ENCODE measurements at regions not wholly inside any gene's neighbourhood (a gene's known extent, or its start where the extent isn't known, plus 50 kb on each side); places are given as distances from the start of the nearest gene placed in this dataset.

- intact Hi-C loops (cut with DNase I) = no loop called here
- DNase-seq (ENCODE audit: low spot score) = no peak
Observed at GRCh38 chr6:93086351-93086750, 333.0 kb downstream of the EPHA7 start.

DNA sequence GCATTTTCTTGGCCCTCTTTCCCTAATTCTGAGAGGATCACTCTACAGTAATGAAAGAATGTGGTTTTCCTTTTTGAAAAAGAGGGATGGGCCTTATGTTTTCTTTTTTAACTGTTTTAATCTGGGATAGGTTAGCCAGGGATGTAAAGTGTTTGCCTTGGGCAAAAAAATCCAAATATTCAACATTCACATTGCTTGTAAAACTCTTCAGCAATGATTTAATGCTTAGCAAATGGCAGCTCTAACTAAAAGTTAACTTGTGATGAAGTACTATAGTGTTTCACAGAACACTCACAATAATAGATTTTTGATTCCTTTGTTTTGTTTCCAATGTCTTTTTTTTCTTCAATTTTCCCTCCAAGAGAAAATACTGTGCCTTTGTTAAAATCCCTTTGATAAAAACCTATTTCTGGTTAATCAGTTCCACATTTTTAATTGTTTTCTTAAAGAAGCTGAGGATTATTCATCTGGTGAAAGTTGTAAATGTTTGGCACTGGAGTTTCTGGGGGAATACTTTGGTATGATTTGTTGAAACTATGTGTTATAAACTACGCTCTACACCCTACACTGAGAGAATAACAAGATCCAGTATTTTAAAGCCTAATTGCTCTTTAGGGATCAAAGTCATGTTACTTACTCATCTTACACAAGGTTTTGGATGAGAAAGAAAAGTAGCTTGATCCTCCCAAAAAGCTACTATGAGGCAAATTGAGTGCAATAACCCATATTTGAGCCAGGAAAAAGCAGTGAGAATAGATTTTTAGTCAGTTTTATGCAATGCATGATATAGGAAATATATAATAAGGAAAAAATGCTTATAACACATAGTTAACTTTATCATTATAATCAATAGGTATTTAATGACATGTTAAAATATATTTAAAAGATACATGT lies 335.8 kb downstream of the EPHA7 start:
- intact Hi-C loops (cut with DNase I) = no loop called here
- no peak for DNase-seq (ENCODE audit: low spot score)

- DNase-seq (ENCODE audit: low spot score) = no peak
- intact Hi-C loops (cut with DNase I) = no loop called here
Observed at GRCh38 chr6:93081901-93082300, 337.5 kb downstream of the EPHA7 start.

DNA sequence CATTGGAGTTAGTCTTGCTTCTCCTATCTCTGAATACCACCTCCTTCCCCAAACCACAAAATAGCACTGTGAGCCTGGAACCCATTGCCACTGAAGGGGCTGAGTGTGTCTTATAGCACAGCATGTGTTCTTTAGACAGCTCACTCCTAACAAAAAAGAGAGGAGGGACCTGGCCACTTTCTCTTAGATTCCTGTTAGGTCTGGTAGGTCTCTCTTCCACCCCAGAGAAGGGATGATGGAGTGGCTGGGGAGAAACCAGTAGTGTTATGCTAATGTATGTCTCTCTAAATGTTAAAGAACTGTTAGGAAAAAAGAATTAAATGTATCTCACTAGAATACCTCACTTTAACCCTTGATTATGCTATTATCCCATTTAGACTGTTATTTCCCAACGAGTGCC lies 340.3 kb downstream of the EPHA7 start:
- intact Hi-C loops (cut with DNase I) = no loop called here
- DNase-seq (ENCODE audit: low spot score) = no peak

DNA sequence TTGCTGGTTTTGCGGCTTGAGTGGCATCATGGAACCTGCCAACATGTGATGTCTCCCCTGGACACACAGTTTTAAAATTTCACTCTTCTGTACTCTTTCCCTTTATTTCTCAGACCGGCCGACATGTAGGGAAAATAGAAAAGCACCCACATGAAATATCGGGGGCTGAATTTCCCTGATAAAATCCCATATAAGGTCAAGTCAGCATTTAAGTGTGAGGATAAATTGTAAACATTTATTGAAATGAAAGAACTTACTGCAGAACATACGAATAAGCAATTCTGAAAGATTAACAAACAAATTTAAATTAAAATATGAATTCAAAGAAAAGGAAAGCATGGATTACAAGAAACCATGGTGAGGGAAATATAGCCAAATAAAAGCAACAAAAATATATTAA lies 345.5 kb downstream of the EPHA7 start:
- intact Hi-C loops (cut with DNase I) = no loop called here
- no peak for DNase-seq (ENCODE audit: low spot score)

DNA sequence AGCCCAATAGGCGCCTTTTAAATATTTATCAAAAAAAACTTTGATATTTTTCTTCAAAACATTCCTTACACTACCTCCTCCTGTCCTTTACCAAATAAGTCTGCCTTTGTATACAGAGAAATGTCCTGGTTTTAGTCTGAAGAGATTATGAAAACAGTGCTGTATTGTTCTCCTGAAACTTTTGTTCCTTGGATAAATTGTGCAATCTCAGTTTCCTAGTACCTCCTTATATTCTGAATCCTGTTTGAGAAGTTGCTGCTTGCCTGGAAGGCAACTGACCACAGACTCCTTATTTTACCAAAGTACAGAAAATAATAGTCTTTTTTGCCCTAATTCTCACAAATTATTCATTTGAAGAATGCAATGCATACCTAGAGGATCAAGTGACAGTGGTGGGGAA lies 349.5 kb downstream of the EPHA7 start:
- intact Hi-C loops (cut with DNase I) = no loop called here
- DNase-seq (ENCODE audit: low spot score) = no peak

DNA sequence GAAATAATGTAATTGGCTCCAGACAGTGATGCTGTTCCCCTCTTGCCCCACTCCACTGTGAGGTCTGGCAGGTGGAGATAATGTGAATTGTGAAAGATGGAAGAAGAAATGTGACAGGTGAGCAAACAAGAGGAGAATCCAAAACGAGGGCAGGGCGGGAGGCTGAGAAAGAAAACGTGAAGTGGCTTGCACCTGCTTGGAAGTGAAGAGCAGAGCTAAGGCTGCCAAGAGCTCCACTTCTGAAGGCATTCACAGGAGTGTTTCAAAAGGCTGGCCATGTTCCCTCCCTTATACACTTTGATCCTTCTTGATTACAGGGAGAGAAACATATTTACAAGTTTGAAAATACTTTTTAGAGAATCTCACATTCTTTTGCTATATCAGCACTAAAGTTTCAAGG lies 359.4 kb downstream of the EPHA7 start:
- intact Hi-C loops (cut with DNase I) = no loop called here

GRCh38 chr6:93057584-93057983 lies 361.8 kb downstream of the EPHA7 start:
- DNase-seq (ENCODE audit: low spot score) = no peak

More for the DNA sequence above, 359.4 kb downstream of the EPHA7 start:
- no peak for DNase-seq (ENCODE audit: low spot score)

DNA sequence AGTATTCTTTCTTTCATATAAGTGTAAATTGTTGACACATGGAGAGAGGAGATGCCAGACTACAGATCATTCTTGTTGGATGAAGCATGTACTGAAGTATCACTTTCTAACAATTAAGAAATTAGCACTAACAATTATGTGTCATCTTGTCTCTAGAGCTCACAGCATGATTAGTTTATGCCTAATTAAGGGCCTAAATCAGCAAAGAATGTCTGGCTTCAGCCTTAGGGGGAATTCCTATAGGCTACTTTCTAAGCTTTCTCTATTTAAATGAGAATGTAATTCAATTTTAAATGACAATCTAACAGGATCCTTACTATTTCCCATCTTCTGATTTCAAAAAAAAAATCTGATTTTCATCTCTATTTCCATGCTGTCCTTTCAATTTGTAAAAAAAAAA lies 371.0 kb downstream of the EPHA7 start:
- no peak for DNase-seq (ENCODE audit: low spot score)
- intact Hi-C loops (cut with DNase I) = no loop called here

More at GRCh38 chr6:93057584-93057983, 361.8 kb downstream of the EPHA7 start:
- intact Hi-C loops (cut with DNase I) = no loop called here

DNA sequence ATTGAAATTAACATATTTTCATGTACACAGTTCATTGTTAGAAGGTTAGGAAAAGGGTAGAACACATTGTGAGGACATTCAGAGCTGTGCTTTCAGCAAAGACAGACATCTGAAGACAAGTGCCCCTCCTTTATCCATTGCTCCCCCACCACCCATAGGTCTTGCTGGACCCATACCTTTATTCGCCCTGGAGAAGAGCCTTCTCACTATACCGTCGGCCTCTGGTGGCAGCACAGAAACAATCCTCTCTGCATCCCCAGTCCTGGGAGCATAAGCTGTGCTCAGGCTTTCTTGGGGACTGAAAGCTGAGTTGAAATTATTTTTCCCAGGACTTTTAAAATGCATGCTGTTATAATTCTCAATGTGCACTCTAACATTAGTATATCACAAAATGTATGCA lies 372.3 kb downstream of the EPHA7 start:
- no peak for DNase-seq (ENCODE audit: low spot score)
- intact Hi-C loops (cut with DNase I) = no loop called here

DNA sequence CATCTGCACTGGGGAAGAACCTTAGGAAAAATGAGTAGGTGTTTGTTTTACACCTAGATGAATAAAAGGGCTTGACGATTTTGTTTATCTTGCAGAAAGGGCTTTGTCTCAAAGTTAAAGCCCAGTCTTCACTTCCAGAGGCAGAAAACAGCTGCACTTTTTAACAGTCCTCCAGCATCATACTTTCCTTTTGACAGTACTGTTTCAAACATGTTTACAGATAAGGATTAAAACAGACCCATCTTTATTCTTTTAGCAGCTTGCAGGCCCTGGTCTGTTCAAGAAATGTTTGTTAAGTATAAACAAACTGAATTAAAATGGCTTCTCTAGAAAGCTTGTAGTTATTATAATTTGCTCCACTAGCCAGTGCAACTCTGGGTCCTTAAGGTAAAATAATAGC lies 374.2 kb downstream of the EPHA7 start:
- intact Hi-C loops (cut with DNase I) = no loop called here
- no peak for DNase-seq (ENCODE audit: low spot score)

GRCh38 chr6:93040375-93040774 lies 379.0 kb downstream of the EPHA7 start:
- DNase-seq (ENCODE audit: low spot score) = no peak
- intact Hi-C loops (cut with DNase I) = no loop called here

GRCh38 chr6:93036835-93037234 lies 382.5 kb downstream of the EPHA7 start:
- intact Hi-C loops (cut with DNase I) = loop anchor here (10.0 kb wide), 1 partner anchor 388 kb away; no protein-coding TSS in a partner anchor

DNA sequence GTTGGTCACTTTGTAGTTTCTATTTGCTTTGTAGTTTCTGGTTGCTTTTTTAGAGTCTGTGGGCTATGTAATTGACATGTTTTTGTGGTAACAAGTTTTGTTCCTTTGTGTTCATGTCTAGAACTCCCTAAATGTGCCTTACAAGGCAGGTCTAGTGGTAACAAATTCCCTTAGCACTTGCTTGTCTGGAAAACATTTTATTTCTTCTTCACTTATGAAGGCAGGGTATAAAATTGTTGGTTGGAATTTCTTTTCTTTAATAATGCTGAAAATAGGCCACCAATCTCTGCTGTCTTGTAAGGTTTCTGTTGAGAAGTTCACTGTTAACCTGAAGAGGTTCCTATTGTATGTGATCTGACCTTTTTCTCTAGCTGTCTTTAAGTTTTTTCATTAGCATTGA lies 383.6 kb downstream of the EPHA7 start:
- DNase-seq (ENCODE audit: low spot score) = no peak
- intact Hi-C loops (cut with DNase I) = loop anchor here (10.0 kb wide), 1 partner anchor 389 kb away; no protein-coding TSS in a partner anchor

More at GRCh38 chr6:93036835-93037234, 382.5 kb downstream of the EPHA7 start:
- DNase-seq (ENCODE audit: low spot score) = no peak

DNA sequence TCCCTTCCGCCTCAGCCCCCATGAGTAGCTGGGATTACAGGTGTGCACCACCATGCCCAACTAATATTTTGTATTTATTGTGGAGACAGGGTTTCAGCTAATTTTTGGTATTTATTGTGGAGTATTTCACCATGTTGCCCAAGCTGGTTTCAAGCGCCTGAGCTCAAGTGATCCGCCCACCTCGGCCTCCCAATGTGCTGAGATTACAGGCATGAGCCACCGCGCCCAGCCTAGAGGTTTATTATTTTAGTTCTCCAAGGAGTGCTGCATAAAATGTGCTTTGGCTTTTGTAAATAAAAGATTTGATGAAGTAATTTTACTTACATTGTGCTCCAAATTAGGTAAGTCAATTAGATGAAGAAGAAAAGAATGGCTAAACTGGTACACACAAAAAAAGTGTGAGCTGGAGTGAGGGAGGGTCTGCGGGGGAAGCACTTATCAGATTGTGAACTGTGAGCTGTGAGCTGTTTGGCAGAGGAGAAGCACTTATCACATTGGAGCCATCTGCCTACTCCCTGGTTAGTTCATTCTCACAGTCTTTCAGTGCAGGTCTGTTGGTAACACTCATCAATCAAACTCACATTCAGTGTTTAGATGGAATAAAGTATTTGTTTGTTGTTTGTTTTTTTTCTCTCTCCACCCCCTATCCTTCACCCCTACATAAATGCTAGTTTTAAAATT lies 398.0 kb downstream of the EPHA7 start:
- DNase-seq (ENCODE audit: low spot score) = no peak
- intact Hi-C loops (cut with DNase I) = no loop called here

DNA sequence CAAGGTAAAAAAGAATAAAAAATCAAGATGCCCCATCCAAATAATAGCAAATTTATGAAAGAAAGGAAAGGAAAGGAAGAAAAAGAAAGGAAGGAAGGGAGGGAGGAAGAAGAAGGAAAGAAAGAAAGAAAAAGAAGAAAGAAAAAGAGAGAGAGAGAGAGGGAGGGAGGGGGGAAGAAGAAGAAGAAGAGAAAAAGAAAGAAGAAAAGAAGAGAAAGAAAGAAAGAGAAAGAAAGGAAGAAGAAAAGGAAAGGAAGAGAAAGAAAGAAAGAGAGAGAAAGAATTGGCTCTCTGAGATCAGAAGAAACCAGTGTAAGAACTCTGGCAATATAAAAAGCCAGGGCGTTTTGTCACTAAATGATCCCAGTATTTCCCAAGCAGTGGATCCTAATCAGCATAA lies 401.7 kb downstream of the EPHA7 start:
- no peak for DNase-seq (ENCODE audit: low spot score)
- intact Hi-C loops (cut with DNase I) = no loop called here

- DNase-seq (ENCODE audit: low spot score) = no peak
Observed at GRCh38 chr6:93017213-93017612, 402.1 kb downstream of the EPHA7 start.

DNA sequence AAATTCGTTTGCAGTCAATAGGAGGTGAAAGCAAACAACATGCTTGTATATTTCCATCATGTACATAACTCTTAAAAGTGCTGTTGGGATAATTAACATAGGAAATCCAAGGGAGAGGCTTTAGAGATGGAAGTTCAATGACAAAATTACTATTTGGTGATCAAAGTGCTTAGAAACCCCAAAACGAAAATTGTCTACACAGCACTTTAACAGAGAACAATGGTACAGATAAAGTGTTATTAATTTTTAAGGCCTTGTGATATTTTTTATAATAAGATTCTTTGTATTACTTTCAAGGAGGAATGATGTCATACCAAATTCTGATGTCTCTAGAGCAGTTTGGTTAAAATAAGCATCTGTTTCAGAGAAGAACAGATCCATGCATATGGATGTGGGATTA lies 406.3 kb downstream of the EPHA7 start:
- no peak for DNase-seq (ENCODE audit: low spot score)
- intact Hi-C loops (cut with DNase I) = no loop called here

More at GRCh38 chr6:93017213-93017612, 402.1 kb downstream of the EPHA7 start:
- intact Hi-C loops (cut with DNase I) = no loop called here

DNA sequence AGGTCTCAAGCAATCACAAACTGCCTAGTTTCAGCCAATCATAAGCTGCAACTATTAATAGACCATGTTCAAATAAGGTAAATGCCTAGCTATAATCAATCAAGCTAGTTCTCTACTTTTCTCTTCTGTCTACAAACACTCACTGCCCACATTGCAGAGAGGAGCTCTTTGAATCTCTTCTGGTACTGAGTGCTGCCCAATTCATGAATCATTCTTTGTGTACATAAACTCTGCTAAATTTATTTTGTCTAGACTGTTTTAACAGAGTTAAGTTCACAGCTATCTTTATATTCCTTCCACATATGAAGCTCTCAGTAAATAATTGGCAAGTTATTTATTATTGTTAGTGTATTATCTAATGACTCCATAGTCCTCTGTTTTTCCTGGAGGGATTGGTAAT lies 411.0 kb downstream of the EPHA7 start:
- intact Hi-C loops (cut with DNase I) = no loop called here
- no peak for DNase-seq (ENCODE audit: low spot score)

- no peak for DNase-seq (ENCODE audit: low spot score)
- intact Hi-C loops (cut with DNase I) = no loop called here
Observed at GRCh38 chr6:92989656-92990055, 429.7 kb downstream of the EPHA7 start.

DNA sequence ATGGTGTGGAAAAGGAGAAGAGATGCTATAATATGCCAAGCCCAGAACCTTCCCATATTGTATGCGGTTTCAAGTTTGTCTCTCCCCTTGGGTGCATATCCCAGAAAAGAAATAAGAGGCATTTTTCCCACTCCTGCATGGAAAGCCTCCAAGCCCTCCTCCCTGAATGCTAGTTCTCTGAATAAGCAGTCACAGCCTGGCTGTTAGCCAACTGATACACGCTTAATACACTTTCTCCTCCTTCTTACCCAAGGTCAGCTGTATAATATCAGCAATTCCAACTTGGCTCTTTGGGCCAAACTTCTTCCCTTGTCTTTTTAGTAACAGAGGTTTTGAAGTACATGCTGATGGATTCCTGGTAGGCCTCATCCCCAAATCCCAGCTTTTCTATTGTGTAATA lies 440.1 kb downstream of the EPHA7 start:
- DNase-seq (ENCODE audit: low spot score) = no peak
- intact Hi-C loops (cut with DNase I) = no loop called here
